ENCODE measurements at regions not wholly inside any gene's neighbourhood (a gene's known extent, or its start where the extent isn't known, plus 50 kb on each side); places are given as distances from the start of the nearest gene placed in this dataset.
A peak's percentile ranks its signal among the peaks of the same experiment; 100 is the strongest.

- Histone ChIP-seq H2BK15ac (ENCODE audit: low read depth, low read length) (no peak overlapping the region), H3K4me1 (ENCODE audit: insufficient read depth, low read length) (peaks cover 2% of the 10 kb centered on the region; the same call in 1 of the 2 replicates), H3K79me1 (ENCODE audit: insufficient read depth, low read depth, low read length, poor library complexity, severe bottlenecking) (no peaks in the 10 kb centered on the region), H3K14ac (ENCODE audit: insufficient read depth, low read length) (no peak overlapping the region), H2BK120ac (ENCODE audit: low read depth, low read length, poor library complexity, severe bottlenecking) (no peak overlapping the region), H4K8ac (replicated peaks; ENCODE audit: insufficient read length, low read depth, low read length) (no peak overlapping the region), H3K4me2 (ENCODE audit: insufficient read depth, insufficient read length, low read length) (no peak overlapping the region), H3K79me2 (ENCODE audit: insufficient read depth, low read length) (no peaks in the 10 kb centered on the region), H3K27ac (ENCODE audit: insufficient read length, low read depth, low read length) (no peak overlapping the region), H4K91ac (ENCODE audit: insufficient read length, low read depth, low read length) (no peak overlapping the region), H3K23me2 (ENCODE audit: insufficient read length, low read depth, low read length, poor library complexity, severe bottlenecking) (no peaks in the 10 kb centered on the region), H3K9ac (ENCODE audit: extremely low read depth, insufficient read length, low read length) (no peak overlapping the region), H3K27me3 (ENCODE audit: insufficient read depth, low read length) (no peaks in the 10 kb centered on the region), H2BK12ac (ENCODE audit: insufficient read length, low read depth, low read length) (no peak overlapping the region), H3K18ac (ENCODE audit: insufficient read length, low read depth, low read length) (no peak overlapping the region), H2AK5ac (ENCODE audit: insufficient read length, low read length) (no peak overlapping the region), H3K4ac (ENCODE audit: low read depth, low read length) (no peak overlapping the region), H2BK20ac (ENCODE audit: low read depth, low read length, poor library complexity, severe bottlenecking) (no peak overlapping the region), H2BK5ac (ENCODE audit: insufficient read length, low read length) (no peak overlapping the region), H3T11ph (ENCODE audit: low read length) (no peak overlapping the region), H2AFZ (ENCODE audit: low read length) (no peak overlapping the region), H4K5ac (ENCODE audit: insufficient read length, low read depth, low read length) (no peak overlapping the region), H3K56ac (ENCODE audit: insufficient read length, low read depth, low read length) (no peak overlapping the region), H3K9me3 (ENCODE audit: control insufficient read depth, low read depth, low read length) (no peaks in the 10 kb centered on the region), H3K23ac (ENCODE audit: insufficient read length, low read depth, low read length) (no peak overlapping the region), H4K20me1 (ENCODE audit: control insufficient read depth, insufficient read depth, insufficient read length) (no peaks in the 10 kb centered on the region)
- H3K9me3 Mint-ChIP-seq: no peaks in the 10 kb centered on the region
- DNase-seq: no peak
- no peak overlapping the region; a peak in 1 of 7 replicates for H3K27ac Mint-ChIP-seq
- H3K27me3 Mint-ChIP-seq (ENCODE audit: low read depth): no peaks in the 10 kb centered on the region
- peaks cover 27 to 36% of the 10 kb centered on the region in 2 experiments for H3K4me1 Mint-ChIP-seq
- H3K4me3 Mint-ChIP-seq: no peak overlapping the region
- TF ChIP-seq CTCF (conservative IDR thresholded peaks at IDR 0.05): peak; percentile 55
- H3K36me3 Mint-ChIP-seq (ENCODE audit: insufficient read depth in 1 of 3, low read depth in 3 of 3): no peaks in the 10 kb centered on the region
- no CpG with 5 or more reads among the region's 5 CpGs for WGBS (ENCODE audit: extremely low coverage, insufficient read length, low lambda C conversion rate)
Measured at GRCh38 chr6:26258212-26258977, 106.6 kb upstream of the BTN3A2 start.

All from H9 (cell line).